IMR-90 (cell line): ENCODE measurements at regions not wholly inside any gene's neighbourhood (a gene's known extent, or its start where the extent isn't known, plus 50 kb on each side); places are given as distances from the start of the nearest gene placed in this dataset.

ENCODE experiments used
- ATAC-seq: fragments of 200-7000 bp; cut with Tn5 transposase; 2 replicates; pipeline ENCODE4 v1.9.1; 2020; ENCODE audit warnings: low read depth, mild to moderate bottlenecking, moderate library complexity
- BruUV-seq: library from RNA; stranded (reverse); fragments of 400-500 nt; replicated peaks from 2 replicates; lab custom pipeline; 2021; lab: Mats Ljungman, UMichigan
- CTCF ChIA-PET: fragments of 300-600 bp; formaldehyde crosslinking; extraction: SDS; loops from one replicate; lab custom pipeline; 2021; ENCODE audit warnings: antibody characterized with exemption; lab: Yijun Ruan, JAX
- POLR2A ChIA-PET: fragments of 300-600 bp; sonication (Branson Sonifier 250); formaldehyde crosslinking; loops from one replicate; lab custom pipeline; 2022; ENCODE audit warnings: antibody characterized with exemption; ENCODE audit not compliant: unreplicated experiment; lab: Charles Lee
- DNase-seq: peaks from one replicate; pipeline ENCODE4 v3.0.0; 2013
- H2AFZ ChIP-seq: replicated peaks from 2 replicates; pipeline ENCODE3; 2013; ENCODE audit warnings: low read length, mild to moderate bottlenecking; ENCODE audit not compliant: poor library complexity
- H2AK5ac ChIP-seq: 2 replicates; pipeline ENCODE4 v1.6.1; 2013; ENCODE audit warnings: low read depth, low read length, inconsistent platforms
- H2AK9ac ChIP-seq: replicated peaks from 2 replicates; pipeline ENCODE3; 2013; ENCODE audit warnings: mild to moderate bottlenecking, low read depth, low read length, moderate library complexity; ENCODE audit not compliant: poor library complexity
- H2BK120ac ChIP-seq: 2 replicates; pipeline ENCODE4 v1.6.1; 2013; ENCODE audit warnings: low read depth, low read length, inconsistent platforms
- H2BK15ac ChIP-seq: 3 replicates; pipeline ENCODE4 v1.6.1; 2013; ENCODE audit warnings: low read depth, low read length, inconsistent platforms
- H2BK20ac ChIP-seq: 2 replicates; pipeline ENCODE4 v1.6.1; 2013; ENCODE audit warnings: low read depth, mild to moderate bottlenecking, inconsistent platforms, low read length, moderate library complexity
- H2BK5ac ChIP-seq: 2 replicates; pipeline ENCODE4 v1.6.1; 2013; ENCODE audit warnings: mild to moderate bottlenecking, low read depth, low read length, inconsistent platforms; ENCODE audit not compliant: poor library complexity, severe bottlenecking
- H3K14ac ChIP-seq: replicated peaks from 2 replicates; pipeline ENCODE4 v1.6.1; 2013; ENCODE audit warnings: low read depth, low read length, inconsistent platforms
- H3K18ac ChIP-seq: 2 replicates; pipeline ENCODE4 v1.6.1; 2013; ENCODE audit warnings: low read depth, low read length, control low read depth
- H3K23ac ChIP-seq: 2 replicates; pipeline ENCODE4 v1.6.1; 2013; ENCODE audit warnings: low read depth, low read length, inconsistent platforms
- H3K27ac ChIP-seq: 2 replicates; pipeline ENCODE4 v1.5.1; 2013; ENCODE audit warnings: mild to moderate bottlenecking, control low read depth, low read length; ENCODE audit not compliant: insufficient read depth
- H3K27me3 ChIP-seq: 2 replicates; pipeline ENCODE4 v1.6.1; 2013; ENCODE audit warnings: low read length; ENCODE audit not compliant: control insufficient read depth, insufficient read depth
- H3K36me3 ChIP-seq: 2 replicates; pipeline ENCODE4 v1.6.1; 2013; ENCODE audit warnings: low read length, mixed read lengths; ENCODE audit not compliant: control insufficient read depth, insufficient read depth
- H3K4ac ChIP-seq: 2 replicates; pipeline ENCODE4 v1.6.1; 2013; ENCODE audit warnings: low read depth, low read length, inconsistent platforms
- H3K4me1 ChIP-seq: 2 replicates; pipeline ENCODE4 v1.6.1; 2013; ENCODE audit warnings: low read length, mixed read lengths; ENCODE audit not compliant: control insufficient read depth, insufficient read depth
- H3K4me2 ChIP-seq: 2 replicates; pipeline ENCODE4 v1.6.1; 2013; ENCODE audit warnings: low read depth, mild to moderate bottlenecking, control low read depth, low read length, moderate library complexity
- H3K4me3 ChIP-seq: 2 replicates; pipeline ENCODE4 v1.5.1; 2013; ENCODE audit warnings: low read depth, mild to moderate bottlenecking, control low read depth, low read length, moderate library complexity; ENCODE audit not compliant: insufficient read depth
- H3K56ac ChIP-seq: 2 replicates; pipeline ENCODE4 v1.6.1; 2013; ENCODE audit warnings: low read length, inconsistent platforms; ENCODE audit not compliant: insufficient read depth; ENCODE audit errors: extremely low read depth
- H3K79me1 ChIP-seq, 2 experiments: 2 replicates each; pipeline ENCODE4 v1.6.1; 2013; ENCODE audit warnings: low read length in 2 of 2, inconsistent platforms in 1 of 2, low read depth in 1 of 2
- H3K9ac ChIP-seq: 2 replicates; pipeline ENCODE4 v1.6.1; 2013; ENCODE audit warnings: low read depth, low read length, control low read depth
- H3K9me1 ChIP-seq: 2 replicates; pipeline ENCODE4 v1.6.1; 2013; ENCODE audit warnings: low read length, inconsistent platforms; ENCODE audit not compliant: insufficient read depth
- H3K9me3 ChIP-seq: 2 replicates; pipeline ENCODE4 v1.6.1; 2013; ENCODE audit warnings: low read length; ENCODE audit not compliant: control insufficient read depth, insufficient read depth
- H4K20me1 ChIP-seq: 2 replicates; pipeline ENCODE4 v1.6.1; 2013; ENCODE audit warnings: low read length, inconsistent platforms; ENCODE audit not compliant: insufficient read depth
- H4K5ac ChIP-seq: 2 replicates; pipeline ENCODE4 v1.6.1; 2013; ENCODE audit warnings: mild to moderate bottlenecking, low read depth, low read length, control low read depth
- H4K8ac ChIP-seq, 2 experiments: 2 replicates each; pipeline ENCODE4 v1.6.1; 2013; ENCODE audit warnings: low read depth in 2 of 2, low read length in 2 of 2, control low read depth in 1 of 2, inconsistent platforms in 1 of 2
- H4K91ac ChIP-seq: 2 replicates; pipeline ENCODE4 v1.6.1; 2013; ENCODE audit warnings: low read depth, low read length, inconsistent platforms; ENCODE audit not compliant: insufficient read depth
- BHLHE40 ChIP-seq: fragments of 150-350 bp; IDR thresholded peaks from 2 replicates; pipeline ENCODE4 v1.6.1; 2016; ENCODE audit warnings: mild to moderate bottlenecking, low read depth, low read length
- CEBPB ChIP-seq: IDR thresholded peaks from 2 replicates; pipeline ENCODE4 v1.6.1; 2012; ENCODE audit warnings: low read depth, low read length, improper control_type of control experiment
- CHD1 ChIP-seq: IDR thresholded peaks from 2 replicates; pipeline ENCODE4 v1.6.1; 2012; ENCODE audit warnings: low read depth, low read length, improper control_type of control experiment
- ELK1 ChIP-seq: fragments of 150-350 bp; IDR thresholded peaks from 2 replicates; pipeline ENCODE4 v1.6.1; 2016; ENCODE audit warnings: low read depth, mild to moderate bottlenecking, low read length, moderate library complexity, borderline replicate concordance
- FOS ChIP-seq: fragments of 150-350 bp; IDR thresholded peaks from 2 replicates; pipeline ENCODE4 v1.6.1; 2016; ENCODE audit warnings: low read depth, low read length
- MAFK ChIP-seq: IDR thresholded peaks from 2 replicates; pipeline ENCODE4 v1.6.1; 2012; ENCODE audit warnings: low read depth, low read length, improper control_type of control experiment
- MAZ ChIP-seq: IDR thresholded peaks from 2 replicates; pipeline ENCODE4 v1.6.1; 2012; ENCODE audit warnings: low read depth, mild to moderate bottlenecking, low read length, improper control_type of control experiment, moderate library complexity, borderline replicate concordance
- MXI1 ChIP-seq: IDR thresholded peaks from 2 replicates; pipeline ENCODE4 v1.6.1; 2012; ENCODE audit warnings: low read depth, mild to moderate bottlenecking, low read length, moderate library complexity, borderline replicate concordance
- NFE2L2 ChIP-seq: fragments of 150-350 bp; IDR thresholded peaks from 2 replicates; pipeline ENCODE4 v1.6.1; 2016; ENCODE audit warnings: low read depth, mild to moderate bottlenecking, low read length
- POLR2A ChIP-seq: IDR thresholded peaks from 2 replicates; pipeline ENCODE4 v1.6.1; 2012; ENCODE audit warnings: mild to moderate bottlenecking, low read depth, low read length
- RAD21 ChIP-seq: IDR thresholded peaks from 2 replicates; pipeline ENCODE4 v1.6.1; 2012; ENCODE audit warnings: low read length, improper control_type of control experiment
- RCOR1 ChIP-seq: IDR thresholded peaks from 2 replicates; pipeline ENCODE4 v1.6.1; 2012; ENCODE audit warnings: mild to moderate bottlenecking, low read length, improper control_type of control experiment; ENCODE audit not compliant: insufficient replicate concordance
- RFX5 ChIP-seq: IDR thresholded peaks from 2 replicates; pipeline ENCODE4 v1.8.0; 2012; ENCODE audit warnings: low read depth, mild to moderate bottlenecking, low read length, moderate library complexity
- SMC3 ChIP-seq: fragments of 150-350 bp; IDR thresholded peaks from 2 replicates; pipeline ENCODE4 v1.6.1; 2016; ENCODE audit warnings: low read depth, mild to moderate bottlenecking, antibody characterized with exemption, low read length, moderate library complexity
- dilution Hi-C: fragments of 300-500 bp; cut with HindIII; formaldehyde crosslinking; loops from one replicate; pipeline ENCODE4 v1.14.3; 2018; ENCODE audit warnings: low sequenced_read_pairs; ENCODE audit not compliant: unreplicated experiment
- in situ Hi-C: fragments of 300-500 bp; cut with MboI; formaldehyde crosslinking; loops from 3 replicates; pipeline ENCODE4 v1.14.3; 2019; ENCODE audit warnings: low sequenced_read_pairs, inconsistent platforms, mixed read lengths
- intact Hi-C: fragments of 100-400 bp; cut with micrococcal nuclease; formaldehyde crosslinking; loops from 2 replicates; pipeline ENCODE4 v1.10.0; 2022
- TF ChIP-seq, protein P1 (sequence below): fragments of 150-350 bp; IDR thresholded peaks from 2 replicates; pipeline ENCODE4 v1.6.1; 2017; ENCODE audit warnings: mild to moderate bottlenecking, antibody characterized with exemption, low read length, low read depth
- TF ChIP-seq, protein P2 (sequence below): conservative IDR thresholded peaks from 2 replicates; pipeline ENCODE4 v1.5.1; 2012; ENCODE audit warnings: mild to moderate bottlenecking, low read depth, low read length, improper control_type of control experiment

- no peak overlapping the region for H3K23ac ChIP-seq
- H3K4ac ChIP-seq = no peak overlapping the region
- POLR2A ChIA-PET = no interaction called here
- BruUV-seq = no TSS peak
- TF ChIP-seq, protein P1, sequence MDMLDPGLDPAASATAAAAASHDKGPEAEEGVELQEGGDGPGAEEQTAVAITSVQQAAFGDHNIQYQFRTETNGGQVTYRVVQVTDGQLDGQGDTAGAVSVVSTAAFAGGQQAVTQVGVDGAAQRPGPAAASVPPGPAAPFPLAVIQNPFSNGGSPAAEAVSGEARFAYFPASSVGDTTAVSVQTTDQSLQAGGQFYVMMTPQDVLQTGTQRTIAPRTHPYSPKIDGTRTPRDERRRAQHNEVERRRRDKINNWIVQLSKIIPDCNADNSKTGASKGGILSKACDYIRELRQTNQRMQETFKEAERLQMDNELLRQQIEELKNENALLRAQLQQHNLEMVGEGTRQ = no peak
- TF ChIP-seq MAZ = no peak
- no peak for TF ChIP-seq ELK1
- TF ChIP-seq SMC3 = no peak
- TF ChIP-seq RCOR1 = no peak
- no peak for TF ChIP-seq NFE2L2
- TF ChIP-seq MAFK = no peak
- no peak for TF ChIP-seq RAD21
- TF ChIP-seq CHD1 = no peak
- TF ChIP-seq POLR2A = no peak
- TF ChIP-seq, protein P2, sequence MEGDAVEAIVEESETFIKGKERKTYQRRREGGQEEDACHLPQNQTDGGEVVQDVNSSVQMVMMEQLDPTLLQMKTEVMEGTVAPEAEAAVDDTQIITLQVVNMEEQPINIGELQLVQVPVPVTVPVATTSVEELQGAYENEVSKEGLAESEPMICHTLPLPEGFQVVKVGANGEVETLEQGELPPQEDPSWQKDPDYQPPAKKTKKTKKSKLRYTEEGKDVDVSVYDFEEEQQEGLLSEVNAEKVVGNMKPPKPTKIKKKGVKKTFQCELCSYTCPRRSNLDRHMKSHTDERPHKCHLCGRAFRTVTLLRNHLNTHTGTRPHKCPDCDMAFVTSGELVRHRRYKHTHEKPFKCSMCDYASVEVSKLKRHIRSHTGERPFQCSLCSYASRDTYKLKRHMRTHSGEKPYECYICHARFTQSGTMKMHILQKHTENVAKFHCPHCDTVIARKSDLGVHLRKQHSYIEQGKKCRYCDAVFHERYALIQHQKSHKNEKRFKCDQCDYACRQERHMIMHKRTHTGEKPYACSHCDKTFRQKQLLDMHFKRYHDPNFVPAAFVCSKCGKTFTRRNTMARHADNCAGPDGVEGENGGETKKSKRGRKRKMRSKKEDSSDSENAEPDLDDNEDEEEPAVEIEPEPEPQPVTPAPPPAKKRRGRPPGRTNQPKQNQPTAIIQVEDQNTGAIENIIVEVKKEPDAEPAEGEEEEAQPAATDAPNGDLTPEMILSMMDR = no peak
- TF ChIP-seq MXI1 = no peak
- TF ChIP-seq RFX5 = no peak
- TF ChIP-seq CEBPB = no peak
- TF ChIP-seq FOS = no peak
- no peak for TF ChIP-seq BHLHE40
- no peak overlapping the region for H2BK15ac ChIP-seq
- intact Hi-C loops (no loop called here), dilution Hi-C loops (no loop called here), in situ Hi-C loops (no loop called here)
- H3K9me3 ChIP-seq = no peaks in the 10 kb centered on the region; the same call in 1 of the 2 replicates
- no peaks in the 10 kb centered on the region for H3K9me1 ChIP-seq
- H3K4me1 ChIP-seq = no peaks in the 10 kb centered on the region
- no peaks in the 10 kb centered on the region for H3K36me3 ChIP-seq
- no peak overlapping the region for H3K56ac ChIP-seq
- ATAC-seq = no peak
- H4K5ac ChIP-seq = no peak overlapping the region
- no peak for DNase-seq
- H3K27me3 ChIP-seq = no peaks in the 10 kb centered on the region
- no peak overlapping the region for H2AK5ac ChIP-seq
- H2BK20ac ChIP-seq = no peak overlapping the region
- no peak overlapping the region for H2BK120ac ChIP-seq
- no peak overlapping the region for H4K8ac ChIP-seq
- H3K4me2 ChIP-seq = no peak overlapping the region
- no peaks in the 10 kb centered on the region for H3K79me1 ChIP-seq
- H2AFZ ChIP-seq = no peak overlapping the region
- CTCF ChIA-PET = no interaction called here
- no peak overlapping the region for H3K9ac ChIP-seq
- H3K14ac ChIP-seq = no peak overlapping the region
- no peak overlapping the region for H2BK5ac ChIP-seq
- H4K20me1 ChIP-seq = no peaks in the 10 kb centered on the region
- no peak overlapping the region for H3K18ac ChIP-seq
- no peak overlapping the region for H2AK9ac ChIP-seq
- H3K4me3 ChIP-seq = no peak overlapping the region
- no peak overlapping the region for H3K27ac ChIP-seq
- no peak overlapping the region for H4K91ac ChIP-seq
These were observed 1267.0 kb upstream of the FLRT2 start for GRCh38 chr14:84262932-84263331.
